GM23248 (cell line): ENCODE measurements at regions not wholly inside any gene's neighbourhood (a gene's known extent, or its start where the extent isn't known, plus 50 kb on each side); places are given as distances from the start of the nearest gene placed in this dataset.

Source experiments
- EZH2 ChIP-seq: fragments of 200-600 bp; sonication (generic); IDR thresholded peaks from 2 replicates; pipeline ENCODE4 v1.6.1; 2018; ENCODE audit warnings: antibody characterized with exemption, mild to moderate bottlenecking; ENCODE audit not compliant: insufficient read depth, poor library complexity, severe bottlenecking
- EZH2phosphoT487 ChIP-seq: fragments of 200-600 bp; sonication (generic); IDR thresholded peaks from 2 replicates; pipeline ENCODE4 v1.6.1; 2018; ENCODE audit warnings: antibody characterized with exemption, moderate library complexity, mild to moderate bottlenecking, low read depth; ENCODE audit not compliant: insufficient read depth

GRCh38 chr6:90790696-90791095 is 203.8 kb upstream of the MAP3K7 start:
- TF ChIP-seq EZH2 (no peak), EZH2phosphoT487 (no peak)
